ENCODE measurements at regions not wholly inside any gene's neighbourhood (a gene's known extent, or its start where the extent isn't known, plus 50 kb on each side); places are given as distances from the start of the nearest gene placed in this dataset.
"Not testable (repeated sequence)": the region's sequence is repeated elsewhere in the genome, so short reads cannot be mapped to it uniquely, and the experiment has no call there.

DNA sequence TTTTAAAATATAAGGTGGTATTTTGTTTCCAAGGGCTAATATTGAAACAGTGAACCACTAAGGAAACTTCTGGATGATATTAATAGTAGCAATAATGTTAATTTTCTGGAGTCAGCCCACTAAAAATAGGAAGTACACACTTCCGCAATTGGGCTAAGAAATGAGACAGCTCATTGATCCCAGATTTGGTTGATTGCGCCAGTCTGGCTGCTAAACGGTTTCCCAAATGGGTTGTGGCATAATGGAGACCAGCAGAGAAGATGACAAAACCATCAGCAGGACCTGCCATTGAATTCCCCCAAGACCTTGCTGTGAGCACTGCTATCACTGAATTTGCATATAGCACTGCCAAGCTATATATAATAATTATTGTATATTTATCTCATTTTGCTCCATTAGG lies 71.2 kb upstream of the SGK1 start:
- ChIA-PET POLR2A (ENCODE audit: low non-redundant PET) (no interaction called here), CTCF (no interaction called here)
- TF ChIP-seq, protein P1, sequence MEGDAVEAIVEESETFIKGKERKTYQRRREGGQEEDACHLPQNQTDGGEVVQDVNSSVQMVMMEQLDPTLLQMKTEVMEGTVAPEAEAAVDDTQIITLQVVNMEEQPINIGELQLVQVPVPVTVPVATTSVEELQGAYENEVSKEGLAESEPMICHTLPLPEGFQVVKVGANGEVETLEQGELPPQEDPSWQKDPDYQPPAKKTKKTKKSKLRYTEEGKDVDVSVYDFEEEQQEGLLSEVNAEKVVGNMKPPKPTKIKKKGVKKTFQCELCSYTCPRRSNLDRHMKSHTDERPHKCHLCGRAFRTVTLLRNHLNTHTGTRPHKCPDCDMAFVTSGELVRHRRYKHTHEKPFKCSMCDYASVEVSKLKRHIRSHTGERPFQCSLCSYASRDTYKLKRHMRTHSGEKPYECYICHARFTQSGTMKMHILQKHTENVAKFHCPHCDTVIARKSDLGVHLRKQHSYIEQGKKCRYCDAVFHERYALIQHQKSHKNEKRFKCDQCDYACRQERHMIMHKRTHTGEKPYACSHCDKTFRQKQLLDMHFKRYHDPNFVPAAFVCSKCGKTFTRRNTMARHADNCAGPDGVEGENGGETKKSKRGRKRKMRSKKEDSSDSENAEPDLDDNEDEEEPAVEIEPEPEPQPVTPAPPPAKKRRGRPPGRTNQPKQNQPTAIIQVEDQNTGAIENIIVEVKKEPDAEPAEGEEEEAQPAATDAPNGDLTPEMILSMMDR (conservative IDR thresholded peaks at IDR 0.05; ENCODE audit: low read depth), result no peak
- no peak overlapping the region for H3K27ac ChIP-seq
- no peak for DNase-seq (ENCODE audit: low spot score)

DNA sequence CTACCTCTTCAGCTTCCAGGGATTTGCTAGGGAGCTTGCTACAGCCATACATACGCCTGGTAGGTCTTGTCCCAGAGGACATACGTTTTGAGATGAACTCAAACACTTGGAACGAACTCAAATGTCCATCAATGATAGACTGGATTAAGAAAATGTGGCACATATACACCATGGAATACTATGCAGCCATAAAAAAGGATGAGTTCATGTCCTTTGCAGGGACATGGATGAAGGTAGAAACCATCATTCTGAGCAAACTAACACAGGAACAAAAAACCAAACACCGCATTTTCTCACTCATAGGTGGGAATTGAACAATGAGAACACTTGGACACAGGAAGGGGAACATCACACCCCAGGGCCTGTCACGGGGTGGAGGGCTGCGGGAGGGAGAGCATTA lies 68.6 kb upstream of the SGK1 start:
- POLR2A ChIA-PET (ENCODE audit: low non-redundant PET); DNase-seq (ENCODE audit: low spot score); H3K27ac ChIP-seq: not testable (repeated sequence)
- CTCF ChIA-PET, result interaction anchor here (0.6 kb wide), 1 partner anchor 328 kb away, joined by 3 read pairs; no protein-coding TSS in a partner anchor

DNA sequence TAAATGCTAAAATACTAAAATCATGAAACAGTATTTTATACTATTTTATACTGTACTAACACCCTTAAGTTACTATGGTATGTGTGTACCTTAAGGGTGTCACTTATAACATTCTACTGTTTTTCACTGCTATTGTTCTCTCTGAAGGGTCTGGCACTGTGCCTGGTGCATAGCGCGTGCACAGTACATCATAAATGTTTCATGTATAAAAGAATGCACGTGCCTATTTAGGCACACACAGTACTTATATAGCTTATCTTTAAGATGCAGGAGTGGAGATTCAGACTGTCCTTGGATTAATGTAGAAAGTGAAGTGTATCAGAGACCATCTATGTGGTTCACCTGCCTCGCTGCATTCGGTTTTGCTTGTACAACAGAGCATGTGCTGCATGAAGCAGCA lies 64.0 kb upstream of the SGK1 start:
- TF ChIP-seq, protein P1 (conservative IDR thresholded peaks at IDR 0.05; ENCODE audit: low read depth), result no peak
- DNase-seq (ENCODE audit: low spot score), result no peak
- CTCF ChIA-PET, result no interaction called here
- no peak overlapping the region for H3K27ac ChIP-seq
- POLR2A ChIA-PET (ENCODE audit: low non-redundant PET), result no interaction called here

DNA sequence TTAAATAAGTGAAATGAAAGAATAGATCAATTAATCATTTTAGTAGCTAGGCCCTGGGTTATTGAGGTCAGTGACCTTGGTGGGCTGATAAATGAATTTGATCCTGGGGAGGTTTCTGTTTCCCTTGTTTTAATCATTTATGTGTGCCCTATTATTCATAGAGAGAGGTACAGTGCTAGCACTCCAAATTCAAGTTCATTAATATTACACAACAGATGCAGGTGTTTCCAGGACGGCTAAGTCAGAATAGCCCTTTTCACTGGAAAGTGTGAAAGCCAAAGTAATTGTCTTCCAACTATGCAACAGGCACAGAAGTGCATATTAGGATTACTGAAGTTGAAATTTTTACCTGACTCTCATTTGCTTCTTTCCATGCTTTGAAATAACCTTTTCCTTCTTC lies 61.7 kb upstream of the SGK1 start:
- TF ChIP-seq, protein P1 (conservative IDR thresholded peaks at IDR 0.05; ENCODE audit: low read depth), result no peak
- POLR2A ChIA-PET (ENCODE audit: low non-redundant PET), result no interaction called here
- CTCF ChIA-PET, result interaction anchor here (0.7 kb wide), 1 partner anchor 31 kb away, joined by 3 read pairs; no protein-coding TSS in a partner anchor
- no peak for DNase-seq (ENCODE audit: low spot score)
- H3K27ac ChIP-seq, result no peak overlapping the region

DNA sequence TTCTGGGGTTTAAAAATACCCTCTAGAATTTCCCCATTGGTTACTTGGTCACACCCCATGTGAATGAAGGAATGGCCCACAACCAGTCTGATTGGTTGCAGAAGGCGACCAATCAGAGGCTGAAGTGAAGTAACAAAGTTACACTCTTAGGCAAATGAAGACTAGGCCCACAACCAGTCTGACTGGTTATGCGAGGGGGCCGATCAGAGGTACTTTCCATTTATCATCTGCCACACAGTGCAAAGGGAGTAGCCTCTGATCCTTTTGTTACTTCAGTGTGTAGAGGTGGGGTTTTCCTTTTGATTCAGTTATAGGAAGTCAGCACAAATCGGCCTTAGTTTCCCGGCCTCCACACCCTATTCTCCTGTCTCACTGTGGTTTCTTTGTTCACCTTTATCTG lies 61.2 kb upstream of the SGK1 start:
- TF ChIP-seq, protein P1 (conservative IDR thresholded peaks at IDR 0.05; ENCODE audit: low read depth), result no peak
- CTCF ChIA-PET, result interaction anchor here (0.7 kb wide), 1 partner anchor 32 kb away, joined by 3 read pairs; no protein-coding TSS in a partner anchor
- POLR2A ChIA-PET (ENCODE audit: low non-redundant PET), result no interaction called here
- peak; percentile 60 for DNase-seq (ENCODE audit: low spot score)
- no peak overlapping the region for H3K27ac ChIP-seq

DNA sequence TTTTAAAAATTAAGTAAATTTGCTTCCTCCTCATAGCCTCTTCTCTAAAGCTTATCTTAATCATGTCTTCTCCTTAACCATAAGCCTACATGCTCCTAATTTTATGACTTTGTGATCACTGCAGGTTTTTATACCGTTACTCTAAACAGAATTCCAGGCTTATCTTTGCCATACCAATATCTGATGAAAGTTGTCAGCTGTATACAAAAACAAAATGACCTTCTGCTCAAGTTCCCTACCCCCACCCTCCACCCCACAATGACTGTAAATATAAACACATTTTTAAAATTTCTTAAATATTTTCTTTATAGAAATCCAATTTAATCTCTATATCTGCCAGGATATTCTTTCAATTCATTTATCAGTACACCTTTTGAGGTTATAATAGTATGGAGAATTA lies 60.5 kb upstream of the SGK1 start:
- ChIA-PET POLR2A (ENCODE audit: low non-redundant PET) (no interaction called here), CTCF (no interaction called here)
- DNase-seq (ENCODE audit: low spot score), result no peak
- no peak overlapping the region for H3K27ac ChIP-seq
- TF ChIP-seq, protein P1 (conservative IDR thresholded peaks at IDR 0.05; ENCODE audit: low read depth), result no peak

DNA sequence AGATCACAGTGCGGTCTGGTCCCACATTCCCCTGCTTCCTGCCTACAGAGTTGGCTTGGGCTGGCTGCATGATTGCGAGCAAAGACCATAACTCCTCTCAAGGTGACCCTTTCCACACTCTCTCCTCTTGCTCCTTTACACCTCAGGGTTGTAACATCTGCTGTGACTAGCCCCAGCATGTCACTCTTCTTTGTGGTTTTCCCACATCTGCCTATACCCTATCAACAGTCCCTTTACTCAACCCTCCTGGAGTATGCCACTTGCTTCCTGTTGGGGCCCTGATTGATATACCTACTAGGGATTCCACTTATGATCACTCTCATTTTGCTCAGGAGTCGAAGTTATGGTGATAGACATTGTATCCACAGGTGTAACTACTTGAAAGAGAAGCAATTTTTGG lies 58.9 kb upstream of the SGK1 start:
- POLR2A ChIA-PET (ENCODE audit: low non-redundant PET), result no interaction called here
- TF ChIP-seq, protein P1 (conservative IDR thresholded peaks at IDR 0.05; ENCODE audit: low read depth), result no peak
- no peak overlapping the region for H3K27ac ChIP-seq
- CTCF ChIA-PET, result no interaction called here
- no peak for DNase-seq (ENCODE audit: low spot score)
